ENCODE measurements at regions not wholly inside any gene's neighbourhood (a gene's known extent, or its start where the extent isn't known, plus 50 kb on each side); places are given as distances from the start of the nearest gene placed in this dataset.

- TF ChIP-seq CTCF (conservative IDR thresholded peaks at IDR 0.05; ENCODE audit: low read length) (no peak), EZH2phosphoT487 (IDR thresholded peaks at IDR 0.05; ENCODE audit: borderline replicate concordance) (no peak)
These were observed 824.6 kb upstream of the IGFBP3 start for GRCh38 chr7:46745707-46746090.
